Natural killer cell treated with Interleukin-12 subunit alpha and Interleukin-12 subunit beta and Interleukin-15 and Interleukin-18, amount 100 ng/mL, for 72 hours (primary cell): ENCODE measurements at regions not wholly inside any gene's neighbourhood (a gene's known extent, or its start where the extent isn't known, plus 50 kb on each side); places are given as distances from the start of the nearest gene placed in this dataset.

Source experiments
- ATAC-seq, 2 donors: fragments of 150-1000 bp; cut with Tn5 transposase in 1 of 2; sonication (Bioruptor Pico), chemical (Tn5 transposase) in 1 of 2; 2 replicates each; pipeline ENCODE4 v1.10.0; 2021
- DNase-seq: peaks from one replicate; pipeline ENCODE4 v3.0.0; 2022; ENCODE audit warnings: low spot score
- H3K27ac Mint-ChIP-seq, 2 donors: 1 replicate in 1 of 2; 2 replicates in 1 of 2; pipeline ENCODE4 v1.8.0; 2022; ENCODE audit warnings: mixed read lengths in 2 of 2, mild to moderate bottlenecking in 1 of 2, moderate library complexity in 1 of 2
- H3K27me3 Mint-ChIP-seq, 2 donors: 1 replicate in 1 of 2; 2 replicates in 1 of 2; pipeline ENCODE4 v1.8.0; 2022; ENCODE audit warnings: mixed read lengths in 2 of 2
- H3K36me3 Mint-ChIP-seq: one replicate; pipeline ENCODE4 v1.8.0; 2022; ENCODE audit warnings: mixed read lengths
- H3K4me1 Mint-ChIP-seq, 2 donors: 1 replicate in 1 of 2; 2 replicates in 1 of 2; pipeline ENCODE4 v1.8.0; 2022; ENCODE audit warnings: low read depth in 2 of 2, mixed read lengths in 2 of 2, mild to moderate bottlenecking in 1 of 2
- H3K4me3 Mint-ChIP-seq: one replicate; pipeline ENCODE4 v1.8.0; 2022; ENCODE audit warnings: mixed read lengths
- H3K9me3 Mint-ChIP-seq: 2 replicates; pipeline ENCODE4 v1.8.0; 2022; ENCODE audit warnings: mixed read lengths

GRCh38 chr2:191738003-191738402 lies 60.1 kb downstream of the NABP1 start:
- H3K4me1 Mint-ChIP-seq = peaks cover 11% of the 10 kb centered on the region in 2 donors
- H3K4me3 Mint-ChIP-seq = no peak overlapping the region
- no peak overlapping the region for H3K27ac Mint-ChIP-seq
- H3K36me3 Mint-ChIP-seq = no peaks in the 10 kb centered on the region
- H3K9me3 Mint-ChIP-seq = no peaks in the 10 kb centered on the region
- no peak for ATAC-seq
- no peaks in the 10 kb centered on the region for H3K27me3 Mint-ChIP-seq
- no peak for DNase-seq

DNA sequence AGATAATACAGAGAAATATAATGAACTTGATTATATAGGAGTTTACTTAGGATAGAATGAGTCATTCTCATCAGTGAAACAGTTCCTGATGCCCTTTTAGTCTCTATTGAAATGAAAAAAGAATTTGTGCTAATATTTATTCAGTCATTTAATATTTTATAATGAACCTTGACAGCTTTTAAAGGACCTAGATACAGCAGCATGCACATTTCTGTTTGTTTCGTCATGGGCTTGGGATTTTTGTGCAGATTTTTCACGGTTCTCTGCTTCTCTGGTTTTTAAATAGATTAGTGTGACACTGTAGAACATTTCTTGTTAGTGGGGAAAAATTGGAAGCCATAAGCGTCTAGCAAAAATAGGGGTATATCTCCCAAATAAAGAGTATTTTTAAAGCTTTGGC lies 60.7 kb downstream of the NABP1 start:
- Mint-ChIP-seq H3K4me1 (peaks cover 11% of the 10 kb centered on the region in 2 donors), H3K27me3 (no peaks in the 10 kb centered on the region), H3K36me3 (no peaks in the 10 kb centered on the region), H3K4me3 (no peak overlapping the region), H3K9me3 (no peaks in the 10 kb centered on the region), H3K27ac (no peak overlapping the region)
- ATAC-seq = no peak
- no peak for DNase-seq

- DNase-seq = no peak
- no peak for ATAC-seq
- Mint-ChIP-seq H3K9me3 (no peaks in the 10 kb centered on the region), H3K27ac (no peak overlapping the region), H3K4me3 (no peak overlapping the region), H3K4me1 (peaks cover 11% of the 10 kb centered on the region in 2 donors), H3K36me3 (no peaks in the 10 kb centered on the region), H3K27me3 (no peaks in the 10 kb centered on the region)
Observed at GRCh38 chr2:191739194-191739593, 61.3 kb downstream of the NABP1 start.

DNA sequence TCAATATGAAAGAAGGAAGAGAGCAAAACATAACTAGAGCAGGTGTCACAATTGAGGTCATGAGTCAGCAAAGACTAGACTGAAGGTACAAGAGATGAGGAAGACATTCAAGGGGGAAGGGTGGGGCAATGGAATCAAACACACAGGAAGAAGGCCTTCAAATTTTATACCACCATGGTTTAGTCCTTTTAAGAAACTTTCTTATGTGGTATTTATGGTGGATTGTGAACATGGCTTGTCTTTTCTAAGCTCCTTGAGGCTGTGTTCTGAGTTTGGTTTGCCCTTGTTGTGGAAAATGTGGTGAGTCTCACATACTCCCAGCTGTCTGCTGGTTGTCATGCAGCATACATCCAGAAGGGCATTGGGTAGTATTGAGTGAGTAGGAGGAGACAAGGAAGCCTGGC lies 62.1 kb downstream of the NABP1 start:
- Mint-ChIP-seq H3K27me3 (peaks cover 0 to 2% of the 10 kb centered on the region in 2 donors), H3K27ac (peak overlapping the region; percentile 1 to 30), H3K36me3 (no peaks in the 10 kb centered on the region), H3K4me3 (no peak overlapping the region), H3K4me1 (peaks cover 11% of the 10 kb centered on the region in 2 donors), H3K9me3 (no peaks in the 10 kb centered on the region)
- ATAC-seq (peak; percentile 74 to 87), DNase-seq (no peak)

- DNase-seq (no peak), ATAC-seq (no peak)
- peaks cover 11% of the 10 kb centered on the region in 2 donors for H3K4me1 Mint-ChIP-seq
- no peaks in the 10 kb centered on the region for H3K9me3 Mint-ChIP-seq
- no peaks in the 10 kb centered on the region for H3K36me3 Mint-ChIP-seq
- peaks cover 3 to 7% of the 10 kb centered on the region in 2 donors for H3K27me3 Mint-ChIP-seq
- no peak overlapping the region for H3K4me3 Mint-ChIP-seq
- no peak overlapping the region for H3K27ac Mint-ChIP-seq
Observed at GRCh38 chr2:191740759-191741158, 62.8 kb downstream of the NABP1 start.

DNA sequence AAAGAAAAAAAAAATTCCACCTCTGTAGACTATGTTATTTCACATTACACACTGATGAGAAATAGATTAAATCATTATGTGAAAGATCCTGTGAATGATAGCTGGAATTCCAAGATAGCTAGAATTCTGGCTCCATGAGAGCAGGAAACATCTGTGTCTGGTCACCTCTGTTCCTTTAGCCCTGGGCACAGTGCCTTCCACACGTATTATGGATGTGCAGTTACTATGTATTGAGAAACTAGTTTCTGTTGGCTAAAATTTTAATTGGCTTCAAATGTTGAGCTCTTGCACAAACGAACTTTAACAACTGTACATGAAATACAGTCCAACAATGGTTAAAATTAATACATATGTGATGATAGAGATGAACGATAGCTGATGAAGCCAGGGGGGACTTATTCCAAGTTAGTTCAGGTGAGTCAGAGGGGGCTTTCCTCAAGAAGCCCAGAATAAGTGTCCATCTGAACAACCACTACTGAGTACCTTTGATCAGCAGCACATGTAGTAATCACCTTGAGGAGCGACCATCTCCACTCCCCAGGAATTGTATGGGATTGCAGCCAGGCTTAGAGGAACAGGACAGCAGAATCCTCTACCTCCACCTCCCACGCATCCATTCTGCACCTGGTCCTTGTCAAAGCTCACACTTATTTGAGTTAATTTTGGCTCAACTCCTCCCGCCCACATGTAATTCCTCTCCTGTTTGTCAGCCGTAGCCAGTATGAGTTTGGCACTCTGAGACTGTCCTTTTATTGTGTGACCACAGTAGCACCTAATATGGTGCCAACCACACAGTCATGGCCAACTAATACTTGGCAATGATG lies 68.6 kb downstream of the NABP1 start:
- no peaks in the 10 kb centered on the region for H3K36me3 Mint-ChIP-seq
- peaks cover 4 to 5% of the 10 kb centered on the region in 2 donors for H3K4me1 Mint-ChIP-seq
- no peak overlapping the region for H3K27ac Mint-ChIP-seq
- ATAC-seq (no peak), DNase-seq (no peak)
- no peaks in the 10 kb centered on the region for H3K9me3 Mint-ChIP-seq
- H3K4me3 Mint-ChIP-seq = no peak overlapping the region
- H3K27me3 Mint-ChIP-seq = peaks cover 7 to 10% of the 10 kb centered on the region in 2 donors

DNA sequence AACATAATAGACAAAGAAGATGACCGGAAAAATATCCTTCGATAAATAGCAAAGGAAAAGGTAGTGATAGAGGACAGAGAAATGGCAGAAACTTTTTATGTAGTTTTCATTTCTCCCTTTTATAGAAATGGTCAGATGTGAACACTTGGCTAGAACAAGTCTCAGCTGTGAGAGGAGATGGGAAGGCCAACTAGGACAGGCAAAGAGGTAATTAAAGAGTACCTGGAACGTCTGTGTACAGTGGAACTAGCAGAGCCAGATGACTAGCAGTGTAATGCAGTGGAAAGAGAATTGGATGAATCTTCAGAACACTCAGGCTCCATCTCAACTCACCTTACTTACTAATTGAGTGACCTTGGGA lies 69.2 kb downstream of the NABP1 start:
- ATAC-seq (no peak), DNase-seq (no peak)
- Mint-ChIP-seq H3K9me3 (no peaks in the 10 kb centered on the region), H3K27ac (no peak overlapping the region), H3K27me3 (peaks cover 7 to 10% of the 10 kb centered on the region in 2 donors), H3K4me3 (no peak overlapping the region), H3K36me3 (no peaks in the 10 kb centered on the region), H3K4me1 (peaks cover 4 to 5% of the 10 kb centered on the region in 2 donors)

- peak in 1 of 2 donors; percentile 43 for ATAC-seq
- Mint-ChIP-seq H3K9me3 (no peaks in the 10 kb centered on the region), H3K27me3 (peaks cover 7 to 12% of the 10 kb centered on the region in 2 donors), H3K36me3 (no peaks in the 10 kb centered on the region), H3K27ac (no peak overlapping the region), H3K4me3 (no peak overlapping the region), H3K4me1 (peaks cover 4 to 5% of the 10 kb centered on the region in 2 donors)
- DNase-seq = no peak
Observed at GRCh38 chr2:191748059-191748461, 70.1 kb downstream of the NABP1 start.

DNA sequence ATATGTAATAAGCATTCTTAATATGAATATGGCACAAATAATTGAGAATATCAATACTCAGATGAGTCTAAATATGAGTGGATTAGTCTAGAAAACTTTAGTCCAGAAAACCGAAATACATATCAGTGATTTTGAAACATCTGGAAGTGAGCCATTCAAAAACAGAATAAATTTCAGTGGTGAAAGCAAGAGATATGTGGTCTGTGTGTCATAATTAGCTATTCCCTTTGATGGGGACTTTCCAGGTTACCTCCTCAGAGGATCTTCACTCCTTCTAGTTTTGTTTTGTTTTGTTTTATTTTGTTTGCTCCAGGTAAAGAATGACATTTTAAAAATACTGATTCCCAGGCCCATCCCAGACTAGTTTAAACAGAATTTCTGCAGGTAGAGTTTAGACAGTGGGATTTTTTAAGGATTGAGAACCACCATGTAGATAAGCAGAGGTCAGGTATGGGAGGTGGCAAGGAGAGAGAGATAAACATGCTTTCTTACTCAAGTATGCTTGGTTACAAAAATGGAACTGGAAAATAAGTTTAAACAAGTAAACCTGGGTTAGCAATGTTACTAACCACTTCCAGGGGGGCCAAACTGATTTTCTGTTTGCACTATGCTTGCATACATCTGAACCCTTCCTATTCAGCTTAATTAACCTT lies 70.7 kb downstream of the NABP1 start:
- H3K36me3 Mint-ChIP-seq = no peaks in the 10 kb centered on the region
- ATAC-seq (peak in 1 of 2 donors; percentile 53), DNase-seq (no peak)
- H3K4me3 Mint-ChIP-seq = no peak overlapping the region
- peaks cover 4 to 5% of the 10 kb centered on the region in 2 donors for H3K4me1 Mint-ChIP-seq
- H3K27me3 Mint-ChIP-seq = peaks cover 7 to 12% of the 10 kb centered on the region in 2 donors
- H3K9me3 Mint-ChIP-seq = no peaks in the 10 kb centered on the region
- H3K27ac Mint-ChIP-seq = no peak overlapping the region

DNA sequence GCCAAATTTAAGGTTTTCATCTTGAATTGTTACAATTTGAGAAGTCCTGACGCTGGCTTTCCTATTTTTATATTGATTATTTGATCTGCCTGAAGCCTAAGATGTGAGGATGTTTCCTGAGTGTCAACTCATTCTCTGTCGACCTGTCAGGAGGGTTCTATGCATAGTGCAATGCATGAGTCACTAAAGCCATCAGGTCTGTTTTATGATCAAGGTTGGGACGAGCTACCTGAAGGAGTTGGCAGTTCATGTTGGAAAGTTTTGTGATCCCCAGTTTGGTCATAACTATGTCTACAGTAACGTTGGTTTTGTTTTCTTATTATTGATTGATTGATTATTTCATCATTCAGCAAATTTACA lies 71.2 kb downstream of the NABP1 start:
- Mint-ChIP-seq H3K4me3 (no peak overlapping the region), H3K27ac (no peak overlapping the region), H3K9me3 (no peaks in the 10 kb centered on the region), H3K27me3 (peaks cover 7 to 12% of the 10 kb centered on the region in 2 donors), H3K4me1 (peaks cover 4 to 5% of the 10 kb centered on the region in 2 donors), H3K36me3 (no peaks in the 10 kb centered on the region)
- ATAC-seq = no peak
- no peak for DNase-seq

- ATAC-seq = no peak
- Mint-ChIP-seq H3K4me3 (no peak overlapping the region), H3K4me1 (peaks cover 3 to 6% of the 10 kb centered on the region in 2 donors), H3K27ac (no peak overlapping the region), H3K9me3 (no peaks in the 10 kb centered on the region), H3K27me3 (peaks cover 0 to 4% of the 10 kb centered on the region in 2 donors), H3K36me3 (no peaks in the 10 kb centered on the region)
- DNase-seq = no peak
Observed at GRCh38 chr2:191754103-191754502, 76.2 kb downstream of the NABP1 start.

DNA sequence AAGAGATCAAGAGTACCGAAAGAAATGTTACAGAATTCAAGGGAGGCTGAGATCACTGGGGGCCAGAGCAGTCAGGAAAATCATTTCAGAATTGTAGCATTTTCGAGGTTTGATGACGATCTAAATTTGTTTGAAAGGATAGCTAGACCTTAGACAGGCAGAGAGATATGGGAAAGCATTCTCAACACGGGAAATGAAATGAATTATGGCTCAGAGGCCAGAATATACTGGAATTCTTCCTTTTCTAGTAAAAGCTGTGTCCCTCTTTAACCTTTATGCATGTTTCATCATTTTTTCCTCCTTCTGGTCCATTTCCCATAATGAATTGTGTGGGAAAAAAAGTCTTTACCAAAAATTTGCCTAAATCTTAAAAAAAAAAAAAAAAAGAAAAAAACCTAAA lies 78.8 kb downstream of the NABP1 start:
- Mint-ChIP-seq H3K27me3 (peaks cover 7 to 8% of the 10 kb centered on the region in 2 donors), H3K27ac (no peak overlapping the region), H3K4me3 (no peak overlapping the region), H3K9me3 (no peaks in the 10 kb centered on the region), H3K4me1 (peaks cover 3 to 6% of the 10 kb centered on the region in 2 donors), H3K36me3 (no peaks in the 10 kb centered on the region)
- ATAC-seq (no peak), DNase-seq (no peak)

DNA sequence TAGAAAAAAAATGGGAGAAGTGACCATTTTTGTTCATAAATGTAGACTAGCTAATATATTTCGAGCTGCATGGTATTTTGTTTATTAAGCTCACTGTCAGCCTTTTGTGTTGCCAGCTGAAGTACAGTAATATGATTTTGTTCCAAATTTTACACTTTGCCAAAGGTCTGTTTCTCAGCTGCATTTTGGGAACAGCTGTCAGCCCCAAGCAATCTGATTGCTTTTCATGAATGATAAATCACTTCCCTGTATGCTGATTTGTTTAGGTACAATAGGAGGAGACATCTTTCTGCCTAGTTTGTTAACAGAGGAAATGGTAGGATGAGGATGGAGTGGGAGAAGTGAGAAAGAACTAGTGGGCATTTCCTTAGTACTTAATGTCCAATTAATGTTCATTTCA lies 79.3 kb downstream of the NABP1 start:
- Mint-ChIP-seq H3K27me3 (peaks cover 7% of the 10 kb centered on the region in 2 donors), H3K27ac (no peak overlapping the region), H3K4me3 (no peak overlapping the region), H3K4me1 (peaks cover 3 to 6% of the 10 kb centered on the region in 2 donors), H3K9me3 (no peaks in the 10 kb centered on the region), H3K36me3 (no peaks in the 10 kb centered on the region)
- DNase-seq (no peak), ATAC-seq (no peak)
